CD4-positive, alpha-beta memory T cell (primary cell): ENCODE measurements at regions not wholly inside any gene's neighbourhood (a gene's known extent, or its start where the extent isn't known, plus 50 kb on each side); places are given as distances from the start of the nearest gene placed in this dataset.

ENCODE experiments used
- CTCF ChIA-PET: fragments of 350-600 bp; sonication (Branson Sonifier 250); formaldehyde crosslinking; loops from one replicate; lab custom pipeline; 2021; ENCODE audit warnings: inconsistent platforms; ENCODE audit not compliant: partially characterized antibody; lab: Charles Lee
- POLR2A ChIA-PET: fragments of 350-600 bp; sonication (Branson Sonifier 250); formaldehyde crosslinking; loops from one replicate; lab custom pipeline; 2021; ENCODE audit not compliant: partially characterized antibody; lab: Charles Lee
- DNase-seq, 5 donors: peaks; one replicate each; pipeline versions ENCODE4 v3.0.0 to v3.0.0-alpha.2; 2020 to 2022; ENCODE audit warnings: mixed read lengths in 1 of 5
- H3K27ac ChIP-seq: one replicate; pipeline ENCODE4 v1.7.0; 2013; ENCODE audit warnings: low read depth, low read length
- H3K27me3 ChIP-seq: 2 replicates; pipeline ENCODE4 v1.7.0; 2013; ENCODE audit warnings: mild to moderate bottlenecking, low read length, moderate library complexity; ENCODE audit not compliant: insufficient read depth
- H3K36me3 ChIP-seq: 2 replicates; pipeline ENCODE4 v1.7.0; 2013; ENCODE audit warnings: mild to moderate bottlenecking, low read length, moderate library complexity; ENCODE audit not compliant: insufficient read depth
- H3K4me1 ChIP-seq: 2 replicates; pipeline ENCODE4 v1.7.0; 2013; ENCODE audit warnings: mild to moderate bottlenecking, low read length, moderate library complexity; ENCODE audit not compliant: insufficient read depth
- H3K4me3 ChIP-seq, 2 donors: one replicate each; pipeline ENCODE4 v1.7.0; 2013; ENCODE audit warnings: low read length in 2 of 2, mild to moderate bottlenecking in 1 of 2
- H3K9me3 ChIP-seq, 2 donors: one replicate each; pipeline ENCODE4 v1.7.0; 2013; ENCODE audit warnings: low read length in 2 of 2, control low read depth in 1 of 2; ENCODE audit not compliant: control insufficient read depth in 1 of 2
- H3K27ac Mint-ChIP-seq, 7 donors: one replicate each; pipeline ENCODE4 v1.8.0; 2020 to 2021; ENCODE audit warnings: mixed read lengths in 7 of 7, mild to moderate bottlenecking in 6 of 7, inconsistent platforms in 3 of 7, moderate library complexity in 3 of 7
- H3K27me3 Mint-ChIP-seq, 2 donors: one replicate each; pipeline ENCODE4 v1.8.0; 2020 to 2021; ENCODE audit warnings: mixed read lengths in 2 of 2
- H3K36me3 Mint-ChIP-seq, 2 donors: one replicate each; pipeline ENCODE4 v1.8.0; 2020 to 2021; ENCODE audit warnings: mixed read lengths in 2 of 2, inconsistent platforms in 1 of 2, mild to moderate bottlenecking in 1 of 2
- H3K4me1 Mint-ChIP-seq, 4 donors: one replicate each; pipeline ENCODE4 v1.8.0; 2020 to 2021; ENCODE audit warnings: mixed read lengths in 4 of 4, mild to moderate bottlenecking in 1 of 4
- H3K4me3 Mint-ChIP-seq, 8 donors: one replicate each; pipeline ENCODE4 v1.8.0; 2020 to 2021; ENCODE audit warnings: mixed read lengths in 8 of 8, mild to moderate bottlenecking in 7 of 8, moderate library complexity in 6 of 8, inconsistent platforms in 3 of 8
- H3K9me3 Mint-ChIP-seq, 8 donors: one replicate each; pipeline ENCODE4 v1.8.0; 2020 to 2021; ENCODE audit warnings: mixed read lengths in 8 of 8, mild to moderate bottlenecking in 5 of 8, inconsistent platforms in 3 of 8, moderate library complexity in 1 of 8
- intact Hi-C: fragments of 100-400 bp; cut with micrococcal nuclease; formaldehyde crosslinking; loops from one replicate; pipeline ENCODE4 v1.15.1; 2023

DNA sequence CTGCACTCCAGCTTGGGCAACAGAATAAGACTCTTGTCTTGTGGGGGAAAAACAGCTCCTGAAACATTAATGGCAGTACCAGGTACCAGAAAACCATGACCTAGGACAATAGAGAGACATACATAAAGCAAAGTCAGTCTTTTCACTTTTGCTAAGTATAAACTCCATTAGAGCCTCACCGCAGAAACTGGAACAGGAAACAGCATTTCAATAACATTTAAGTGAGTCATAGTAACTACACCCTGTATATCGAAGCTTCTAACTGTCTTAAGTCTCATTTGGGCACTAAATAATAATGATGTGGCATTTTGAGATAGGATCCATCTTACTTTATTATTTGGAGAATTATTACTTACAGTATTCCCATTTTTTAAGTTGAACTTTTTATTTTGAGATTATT lies 517.8 kb upstream of the CELF2 start:
- Mint-ChIP-seq H3K4me3 (no peak overlapping the region), H3K27ac (no peak overlapping the region), H3K36me3 (no peaks in the 10 kb centered on the region), H3K27me3 (peaks cover 3 to 6% of the 10 kb centered on the region in 2 donors), H3K9me3 (peaks cover 0 to 13% (median 3%) of the 10 kb centered on the region in 8 donors), H3K4me1 (no peaks in the 10 kb centered on the region)
- intact Hi-C loops, result no loop called here
- no peaks in the 10 kb centered on the region for H3K36me3 ChIP-seq
- H3K27ac ChIP-seq, result no peak overlapping the region
- DNase-seq, result no peak
- no peak overlapping the region for H3K4me3 ChIP-seq
- H3K9me3 ChIP-seq, result no peaks in the 10 kb centered on the region
- CTCF ChIA-PET, result no interaction called here
- no peaks in the 10 kb centered on the region for H3K27me3 ChIP-seq
- no peaks in the 10 kb centered on the region for H3K4me1 ChIP-seq
- POLR2A ChIA-PET, result no interaction called here

DNA sequence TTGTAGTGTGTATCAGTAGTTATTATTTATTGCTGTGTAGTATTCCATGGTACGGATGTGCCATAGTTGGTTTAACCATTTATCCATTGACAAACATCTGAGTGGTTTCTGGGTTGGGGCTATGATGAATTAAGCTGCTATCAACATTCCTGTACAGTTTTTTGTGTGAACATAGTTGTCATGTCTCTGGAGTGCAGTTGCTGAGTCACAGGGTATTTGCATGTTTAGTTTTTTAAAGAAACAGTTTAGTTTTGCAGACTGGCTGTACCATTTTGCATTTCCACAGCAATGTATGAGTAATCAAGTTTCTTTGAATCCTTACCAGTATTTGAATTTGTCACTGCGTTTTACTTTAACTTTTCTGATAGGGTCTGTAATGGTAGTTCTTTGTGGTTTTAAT lies 516.7 kb upstream of the CELF2 start:
- H3K4me3 Mint-ChIP-seq, result no peak overlapping the region
- H3K27ac ChIP-seq, result no peak overlapping the region
- H3K36me3 Mint-ChIP-seq, result no peaks in the 10 kb centered on the region
- H3K9me3 ChIP-seq, result no peaks in the 10 kb centered on the region
- H3K27me3 Mint-ChIP-seq, result peaks cover 4 to 9% of the 10 kb centered on the region in 2 donors
- no peaks in the 10 kb centered on the region for H3K27me3 ChIP-seq
- H3K27ac Mint-ChIP-seq, result no peak overlapping the region
- H3K4me3 ChIP-seq, result no peak overlapping the region
- no peaks in the 10 kb centered on the region for H3K36me3 ChIP-seq
- intact Hi-C loops, result no loop called here
- H3K9me3 Mint-ChIP-seq, result peaks cover 0 to 13% (median 3%) of the 10 kb centered on the region in 8 donors
- ChIA-PET POLR2A (no interaction called here), CTCF (no interaction called here)
- no peak for DNase-seq
- H3K4me1 Mint-ChIP-seq, result no peaks in the 10 kb centered on the region
- H3K4me1 ChIP-seq, result no peaks in the 10 kb centered on the region

DNA sequence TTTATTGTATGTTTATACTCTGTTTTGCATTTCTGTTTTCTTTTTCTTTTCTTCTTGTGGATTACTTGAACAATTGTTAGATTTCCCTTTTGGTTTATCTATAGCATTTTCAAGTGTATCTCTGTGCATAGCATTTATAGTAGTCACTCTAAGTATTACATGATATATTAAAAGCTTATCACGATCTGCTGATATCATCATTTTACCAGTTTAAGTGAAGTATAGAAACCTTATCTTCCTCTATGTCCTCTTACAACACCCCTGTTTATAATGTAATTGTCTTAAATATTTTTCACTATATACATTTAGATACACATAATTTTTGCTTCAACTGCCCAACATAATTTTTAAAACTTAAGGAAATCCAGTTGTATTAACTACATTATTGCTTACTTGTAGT lies 513.9 kb upstream of the CELF2 start:
- Mint-ChIP-seq H3K27ac (no peak overlapping the region), H3K4me3 (no peak overlapping the region), H3K36me3 (no peaks in the 10 kb centered on the region), H3K27me3 (peaks cover 6 to 13% of the 10 kb centered on the region in 2 donors), H3K4me1 (no peaks in the 10 kb centered on the region), H3K9me3 (peaks cover 0 to 7% (median 3%) of the 10 kb centered on the region in 8 donors)
- Histone ChIP-seq H3K4me1 (no peaks in the 10 kb centered on the region), H3K36me3 (no peaks in the 10 kb centered on the region), H3K27ac (no peak overlapping the region), H3K9me3 (no peaks in the 10 kb centered on the region), H3K4me3 (no peak overlapping the region), H3K27me3 (no peaks in the 10 kb centered on the region)
- no peak for DNase-seq
- CTCF ChIA-PET, result no interaction called here
- POLR2A ChIA-PET, result no interaction called here
- intact Hi-C loops, result no loop called here

DNA sequence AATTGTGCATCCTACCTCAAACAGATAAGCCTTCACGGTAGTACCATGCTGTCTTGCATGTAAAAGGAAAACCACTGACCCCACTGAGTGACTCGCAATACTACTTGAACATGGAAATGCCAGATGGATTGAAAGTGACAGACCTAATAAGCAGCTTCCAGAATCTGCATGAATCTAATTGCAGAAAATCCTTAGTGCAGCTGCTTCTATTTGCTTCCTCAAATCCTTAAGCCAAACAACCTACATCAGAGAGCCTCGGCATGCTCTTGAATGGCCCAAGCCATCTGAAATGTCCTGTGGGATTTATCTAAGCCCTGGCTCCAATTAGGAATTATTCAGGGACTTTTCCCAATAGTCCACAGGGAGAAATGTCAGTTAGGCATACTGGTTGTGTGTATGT lies 509.5 kb upstream of the CELF2 start:
- Histone ChIP-seq H3K27me3 (no peaks in the 10 kb centered on the region), H3K9me3 (no peaks in the 10 kb centered on the region), H3K4me3 (no peak overlapping the region), H3K4me1 (no peaks in the 10 kb centered on the region), H3K36me3 (no peaks in the 10 kb centered on the region), H3K27ac (no peak overlapping the region)
- no peak overlapping the region for H3K4me3 Mint-ChIP-seq
- peaks cover 0 to 8% (median 0%) of the 10 kb centered on the region in 8 donors for H3K9me3 Mint-ChIP-seq
- H3K27ac Mint-ChIP-seq, result no peak overlapping the region
- H3K4me1 Mint-ChIP-seq, result no peaks in the 10 kb centered on the region
- ChIA-PET CTCF (no interaction called here), POLR2A (no interaction called here)
- H3K27me3 Mint-ChIP-seq, result peaks cover 14 to 19% of the 10 kb centered on the region in 2 donors
- no peaks in the 10 kb centered on the region for H3K36me3 Mint-ChIP-seq
- intact Hi-C loops, result no loop called here
- no peak for DNase-seq

DNA sequence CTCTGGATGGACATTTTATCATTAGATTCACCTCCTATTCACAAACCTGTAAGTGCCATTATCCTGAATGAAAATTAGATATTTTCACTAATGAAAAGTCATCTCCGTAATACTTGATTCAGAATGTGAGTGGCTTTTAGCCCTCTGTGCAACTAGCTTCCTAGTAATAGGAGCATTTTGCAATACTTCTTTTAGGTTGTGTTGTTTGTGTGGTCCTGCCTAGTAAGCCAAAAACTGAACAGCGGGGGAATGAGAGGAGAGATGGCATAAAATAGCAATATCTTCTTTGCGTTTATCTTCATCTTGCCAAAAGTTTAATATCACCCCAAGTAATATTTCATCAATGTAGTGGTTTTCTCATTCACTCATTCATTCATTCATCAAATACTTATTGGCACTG lies 507.5 kb upstream of the CELF2 start:
- H3K36me3 ChIP-seq, result no peaks in the 10 kb centered on the region
- Mint-ChIP-seq H3K36me3 (no peaks in the 10 kb centered on the region), H3K4me3 (no peak overlapping the region), H3K9me3 (peaks cover 0 to 5% (median 0%) of the 10 kb centered on the region in 8 donors), H3K27me3 (peaks cover 18 to 20% of the 10 kb centered on the region in 2 donors), H3K27ac (no peak overlapping the region), H3K4me1 (no peaks in the 10 kb centered on the region)
- ChIA-PET CTCF (no interaction called here), POLR2A (no interaction called here)
- intact Hi-C loops, result no loop called here
- no peak for DNase-seq
- no peaks in the 10 kb centered on the region for H3K9me3 ChIP-seq
- H3K4me3 ChIP-seq, result no peak overlapping the region
- no peaks in the 10 kb centered on the region for H3K27me3 ChIP-seq
- no peaks in the 10 kb centered on the region for H3K4me1 ChIP-seq
- H3K27ac ChIP-seq, result no peak overlapping the region

DNA sequence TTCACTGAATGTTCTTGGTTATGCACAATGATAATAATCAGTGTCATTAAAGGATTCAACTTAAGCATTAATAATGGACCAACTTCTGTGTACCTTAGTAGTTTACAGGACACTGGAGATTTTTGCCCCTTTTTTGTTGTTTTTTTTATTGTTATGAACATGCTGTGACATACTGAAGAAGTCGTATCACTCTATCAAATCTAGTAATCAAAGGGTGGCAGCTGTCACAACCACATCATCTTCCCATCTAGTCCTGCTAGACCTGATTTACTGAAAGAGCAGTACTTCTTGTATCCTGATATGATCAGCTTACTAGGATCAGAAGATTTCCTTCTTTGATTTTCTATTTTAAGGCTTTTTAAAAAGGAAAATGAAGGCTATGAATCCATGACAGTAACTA lies 504.6 kb upstream of the CELF2 start:
- intact Hi-C loops, result no loop called here
- Mint-ChIP-seq H3K9me3 (peaks cover 0 to 2% (median 0%) of the 10 kb centered on the region in 8 donors), H3K36me3 (no peaks in the 10 kb centered on the region), H3K27ac (no peak overlapping the region), H3K4me3 (no peak overlapping the region), H3K4me1 (no peaks in the 10 kb centered on the region), H3K27me3 (peaks cover 14 to 17% of the 10 kb centered on the region in 2 donors)
- Histone ChIP-seq H3K4me3 (no peak overlapping the region), H3K4me1 (no peaks in the 10 kb centered on the region), H3K9me3 (no peaks in the 10 kb centered on the region), H3K27ac (no peak overlapping the region), H3K36me3 (no peaks in the 10 kb centered on the region), H3K27me3 (no peaks in the 10 kb centered on the region)
- POLR2A ChIA-PET, result no interaction called here
- DNase-seq, result no peak
- CTCF ChIA-PET, result no interaction called here

DNA sequence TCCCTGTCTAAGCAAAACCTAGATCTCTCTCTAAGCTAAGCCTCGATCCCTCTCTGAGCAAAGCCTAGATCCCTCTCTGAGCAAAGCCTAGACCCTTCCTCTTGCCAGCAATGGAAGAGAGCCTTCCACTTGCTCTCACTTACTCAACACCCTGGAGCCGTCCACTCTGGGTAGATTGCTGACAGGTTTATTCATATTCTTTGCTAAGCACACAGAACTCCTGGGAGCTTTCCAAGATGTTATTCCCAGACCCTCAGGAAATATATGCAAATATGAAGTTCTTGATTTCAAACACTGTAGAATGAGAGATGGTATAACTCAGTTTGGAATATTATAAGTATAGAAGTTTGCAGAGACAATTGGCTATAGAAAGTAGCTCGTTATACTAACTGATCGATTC lies 503.8 kb upstream of the CELF2 start:
- H3K27me3 Mint-ChIP-seq, result peaks cover 15 to 18% of the 10 kb centered on the region in 2 donors
- no peaks in the 10 kb centered on the region for H3K36me3 Mint-ChIP-seq
- POLR2A ChIA-PET, result no interaction called here
- Histone ChIP-seq H3K9me3 (no peaks in the 10 kb centered on the region), H3K27me3 (no peaks in the 10 kb centered on the region), H3K4me1 (no peaks in the 10 kb centered on the region), H3K4me3 (no peak overlapping the region), H3K27ac (no peak overlapping the region), H3K36me3 (no peaks in the 10 kb centered on the region)
- intact Hi-C loops, result no loop called here
- no peak overlapping the region for H3K27ac Mint-ChIP-seq
- no peak overlapping the region for H3K4me3 Mint-ChIP-seq
- no peak for DNase-seq
- CTCF ChIA-PET, result no interaction called here
- H3K4me1 Mint-ChIP-seq, result no peaks in the 10 kb centered on the region
- H3K9me3 Mint-ChIP-seq, result peaks cover 0 to 2% (median 0%) of the 10 kb centered on the region in 8 donors

DNA sequence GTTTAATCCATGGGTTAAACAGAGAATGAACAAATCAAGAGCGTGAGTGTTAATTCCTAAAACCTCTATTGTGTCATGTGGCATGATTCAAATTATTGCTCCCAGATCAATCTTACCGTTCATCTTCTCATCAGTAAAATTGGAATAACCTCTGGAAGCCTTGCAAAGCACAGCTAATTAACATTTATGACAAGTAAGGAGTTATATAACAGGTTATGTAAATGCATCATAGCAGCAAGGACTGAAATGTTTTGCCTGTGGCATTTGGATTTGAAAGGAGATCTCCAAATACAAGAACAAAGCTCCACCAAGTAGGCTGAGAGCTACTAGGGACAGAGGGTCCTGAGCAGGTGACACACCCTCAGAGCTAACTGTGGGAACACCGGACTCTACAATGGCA lies 502.9 kb upstream of the CELF2 start:
- intact Hi-C loops, result no loop called here
- H3K27me3 Mint-ChIP-seq, result peaks cover 16 to 20% of the 10 kb centered on the region in 2 donors

More for the DNA sequence above, 502.9 kb upstream of the CELF2 start:
- no peaks in the 10 kb centered on the region for H3K9me3 ChIP-seq
- H3K4me3 Mint-ChIP-seq, result no peak overlapping the region
- no peaks in the 10 kb centered on the region for H3K4me1 ChIP-seq
- no peaks in the 10 kb centered on the region for H3K27me3 ChIP-seq
- H3K4me1 Mint-ChIP-seq, result no peaks in the 10 kb centered on the region
- H3K9me3 Mint-ChIP-seq, result peaks cover 0 to 2% (median 0%) of the 10 kb centered on the region in 8 donors
- H3K36me3 Mint-ChIP-seq, result no peaks in the 10 kb centered on the region
- CTCF ChIA-PET, result interaction anchor here (0.6 to 0.7 kb wide), 2 partner anchors 34 to 588 kb away, joined by 3 read pairs; no protein-coding TSS in a partner anchor
- no peak overlapping the region for H3K27ac Mint-ChIP-seq
- no peak overlapping the region for H3K27ac ChIP-seq
- no peak overlapping the region for H3K4me3 ChIP-seq
- POLR2A ChIA-PET, result no interaction called here
- no peaks in the 10 kb centered on the region for H3K36me3 ChIP-seq
- no peak for DNase-seq
